ENCODE measurements at regions not wholly inside any gene's neighbourhood (a gene's known extent, or its start where the extent isn't known, plus 50 kb on each side); places are given as distances from the start of the nearest gene placed in this dataset.

DNA sequence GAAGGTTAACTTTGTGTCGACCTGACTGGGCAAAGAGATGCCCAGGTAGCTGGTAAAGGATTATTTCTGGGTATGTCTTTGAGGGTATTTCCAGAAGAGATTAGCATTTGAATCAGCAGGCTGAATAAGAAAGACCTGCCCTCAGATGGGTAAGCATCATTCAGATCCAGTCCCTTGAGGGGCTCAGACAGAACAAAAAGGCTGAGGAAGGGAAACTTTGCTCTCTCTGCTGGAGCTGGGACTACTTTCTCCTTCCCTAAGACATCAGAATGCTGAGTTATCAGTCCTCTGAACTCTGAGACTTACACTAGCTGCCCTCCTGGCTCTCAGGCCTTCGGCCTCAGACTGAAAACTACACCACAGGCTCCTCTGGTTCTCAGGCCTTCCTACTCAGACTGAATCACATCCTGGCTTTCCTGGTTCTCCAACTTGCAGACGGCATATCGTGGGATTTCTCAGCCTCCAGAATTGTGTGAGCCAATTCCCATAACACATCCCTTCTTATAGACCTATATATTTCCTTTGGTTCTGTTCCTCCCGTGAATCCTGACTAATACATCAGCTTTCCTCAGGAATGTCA lies 982.9 kb downstream of the TUSC7 start:
- no peak for TF ChIP-seq GATA2 (IDR thresholded peaks at IDR 0.05; ENCODE audit: low read depth, low read length)
- no peak for TF ChIP-seq GATA3 (IDR thresholded peaks at IDR 0.05; ENCODE audit: low read depth, low read length)
